Heart left ventricle (tissue), 16 donors: ENCODE measurements at regions not wholly inside any gene's neighbourhood (a gene's known extent, or its start where the extent isn't known, plus 50 kb on each side); places are given as distances from the start of the nearest gene placed in this dataset.

Experiments
- ATAC-seq, 4 donors: fragments of 200-7000 bp; cut with Tn5 transposase; one replicate each; pipeline ENCODE4 v1.9.1; 2020 to 2022; ENCODE audit warnings: moderate library complexity in 4 of 4, mild to moderate bottlenecking in 3 of 4, moderate number of reproducible peaks in 1 of 4
- DNase-seq, 5 donors: peaks; one replicate each; pipeline ENCODE4 v3.0.0-alpha.2; 2020
- H3K27ac ChIP-seq, 12 donors: fragments of 200-600 bp; sonication (generic) in 4 of 12; one replicate each; pipeline versions ENCODE4 v1.5.0 to v1.8.0; 2016 to 2022; ENCODE audit warnings: mild to moderate bottlenecking in 2 of 12
- H3K27me3 ChIP-seq, 9 donors: fragments of 200-600 bp; sonication (generic) in 2 of 9; one replicate each; pipeline versions ENCODE4 v1.5.1 to v1.8.0; 2016 to 2022; ENCODE audit warnings: mild to moderate bottlenecking in 3 of 9
- H3K36me3 ChIP-seq, 9 donors: fragments of 200-600 bp; sonication (generic) in 2 of 9; one replicate each; pipeline versions ENCODE4 v1.5.0 to v1.8.0; 2018 to 2022; ENCODE audit warnings: mild to moderate bottlenecking in 2 of 9
- H3K4me1 ChIP-seq, 12 donors: fragments of 200-600 bp; sonication (generic) in 4 of 12; one replicate each; pipeline versions ENCODE4 v1.5.0 to v1.8.0; 2016 to 2022; ENCODE audit warnings: mild to moderate bottlenecking in 3 of 12
- H3K4me3 ChIP-seq, 12 donors: fragments of 200-600 bp; sonication (generic) in 4 of 12; one replicate each; pipeline versions ENCODE4 v1.5.0 to v1.8.0; 2017 to 2022; ENCODE audit warnings: mild to moderate bottlenecking in 9 of 12, moderate library complexity in 4 of 12
- H3K9me3 ChIP-seq, 12 donors: fragments of 200-600 bp; sonication (generic) in 4 of 12; one replicate each; pipeline versions ENCODE4 v1.5.0 to v1.8.0; 2016 to 2022; ENCODE audit warnings: mild to moderate bottlenecking in 1 of 12
- CTCF ChIP-seq, 12 donors: fragments of 200-600 bp; sonication (generic) in 4 of 12; IDR thresholded peaks; one replicate each; pipeline versions ENCODE4 v1.5.0 to v1.8.0; 2018 to 2022; ENCODE audit warnings: antibody characterized with exemption in 12 of 12, mild to moderate bottlenecking in 5 of 12
- POLR2A ChIP-seq, 2 donors: fragments of 450-650 bp; IDR thresholded peaks; one replicate each; pipeline ENCODE4 v1.6.1; 2017; ENCODE audit warnings: antibody characterized with exemption in 2 of 2, mild to moderate bottlenecking in 2 of 2, moderate library complexity in 2 of 2
- WGBS, 4 donors: extraction: QIAGEN DNeasy Blood & Tissue Kit in 2 of 4; methylation state at CpG; one replicate each; pipeline versions ENCODE4 v1.1.5 to v1.1.7; 2013 to 2018; 5-methylcytosine and 5-hydroxymethylcytosine counted together
- intact Hi-C, 10 donors: fragments of 100-400 bp; cut with DNase I; formaldehyde crosslinking; loops; one replicate each; pipeline versions ENCODE4 v1.11.1 to v1.14.2; 2022
- donor health status: ischemic (EF 13 %, LVEDD 7.1; RV severe dilation, severe dysfunction).
- donor health status: healthy with polysubstance abuse.
- donor health status: DM: no; HTN: yes; CAD: no.
- donor health status: DM: no; HTN: no; CAD: no.
- donor health status: ischemic (EF 25% LVEDD 6.9; RV normal size, moderate dysfunction).
- donor health status: ischemic (EF 25% LVEDD 5.7; RV mildly dilated, moderate dysfunction).
- donor health status: healthy.
- donor health status: DM: yes; HTN: yes; CAD: no.
- donor health status: ischemic (EF 35%, LVEDD 5.7; RV mildly dilated, moderate dysfunction).
- donor health status: nonischemic (EF 11% LVEDD 7.7; RV severe dilation, severe dysfunction).
- donor health status: DM: yes; HTN: yes; CAD: no.
- donor health status: PGD.
- donor health status: ischemic (EF 29% LVEDD 5.4; RV normal size, mild dysfunction).
- donor health status: nonischemic (EF 23%, LVEDD 6.1; RV moderate dilation, normal function).

GRCh38 chr4:38610966-38611431 lies 53.0 kb upstream of the KLF3 start:
- H3K4me1 ChIP-seq = peaks cover 0 to 65% (median 7%) of the 10 kb centered on the region in 12 donors
- no peaks in the 10 kb centered on the region for H3K9me3 ChIP-seq
- no peaks in the 10 kb centered on the region for H3K36me3 ChIP-seq
- TF ChIP-seq CTCF (IDR thresholded peaks at IDR 0.05) (no peak), POLR2A (IDR thresholded peaks at IDR 0.05) (no peak)
- no peak overlapping the region for H3K4me3 ChIP-seq
- intact Hi-C loops = no loop called here
- H3K27ac ChIP-seq = peak overlapping the region in 1 of 12 donors; percentile 70
- DNase-seq = peak in 2 of 5 donors; percentile 16 to 47
- WGBS, 4 donors = 82 to 85% (median 83%) methylated on average over 8 of the region's 8 CpGs
- H3K27me3 ChIP-seq = no peaks in the 10 kb centered on the region
- no peak for ATAC-seq

- Histone ChIP-seq H3K27me3 (no peaks in the 10 kb centered on the region), H3K36me3 (no peaks in the 10 kb centered on the region), H3K4me1 (peaks cover 0 to 67% (median 4%) of the 10 kb centered on the region in 12 donors), H3K27ac (peak overlapping the region in 1 of 12 donors; percentile 70), H3K9me3 (no peaks in the 10 kb centered on the region), H3K4me3 (no peak overlapping the region)
- TF ChIP-seq CTCF (IDR thresholded peaks at IDR 0.05) = no peak
- TF ChIP-seq POLR2A (IDR thresholded peaks at IDR 0.05) = no peak
- ATAC-seq (no peak), DNase-seq (no peak)
- WGBS, 4 donors = 87 to 93% (median 92%) methylated on average over 3 of the region's 3 CpGs
- intact Hi-C loops = no loop called here
Measured at GRCh38 chr4:38611676-38612075, 52.3 kb upstream of the KLF3 start.

- no peak for TF ChIP-seq POLR2A (IDR thresholded peaks at IDR 0.05)
- TF ChIP-seq CTCF (IDR thresholded peaks at IDR 0.05) = no peak
- H3K4me1 ChIP-seq = peaks cover 0 to 67% (median 3%) of the 10 kb centered on the region in 12 donors
- intact Hi-C loops = no loop called here
Measured at GRCh38 chr4:38612646-38613414, 51.2 kb upstream of the KLF3 start.

More at GRCh38 chr4:38612646-38613414, 51.2 kb upstream of the KLF3 start:
- Histone ChIP-seq H3K9me3 (no peaks in the 10 kb centered on the region), H3K27ac (peak overlapping the region in 1 of 12 donors; percentile 59), H3K4me3 (no peak overlapping the region), H3K27me3 (no peaks in the 10 kb centered on the region), H3K36me3 (no peaks in the 10 kb centered on the region)
- DNase-seq = no peak
- WGBS, 4 donors = 78 to 85% (median 82%) methylated on average over 6 of the region's 6 CpGs
- ATAC-seq = no peak
